NCI-H1930 (cell line): ENCODE measurements at regions not wholly inside any gene's neighbourhood (a gene's known extent, or its start where the extent isn't known, plus 50 kb on each side); places are given as distances from the start of the nearest gene placed in this dataset.
"Not testable (repeated sequence)": the region's sequence is repeated elsewhere in the genome, so short reads cannot be mapped to it uniquely, and the experiment has no call there.

ENCODE experiments used
- DNase-seq, 2 experiments: peaks; one replicate each; lab custom pipeline; 2025; lab: John Stamatoyannopoulos, UW

DNA sequence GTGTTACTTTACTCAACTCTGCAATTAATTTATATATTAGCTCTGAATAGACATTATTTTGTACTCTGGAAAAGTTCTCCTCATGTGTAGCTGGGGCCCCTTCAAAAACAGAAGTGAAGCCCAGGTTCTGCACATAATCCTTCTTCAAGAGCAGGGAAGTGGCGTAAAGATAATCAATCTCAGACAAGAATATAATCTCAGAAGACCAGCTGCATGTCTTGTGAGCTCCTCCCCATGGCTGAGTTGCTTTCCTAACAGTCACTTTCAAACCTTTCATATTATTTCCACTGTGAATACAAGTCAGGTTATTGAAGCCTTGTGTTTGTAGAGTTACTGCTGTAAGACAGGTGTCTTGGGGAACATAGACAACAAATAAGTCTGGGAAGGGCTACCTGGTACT lies 691.9 kb downstream of the RFPL4B start:
- no peak for DNase-seq

DNA sequence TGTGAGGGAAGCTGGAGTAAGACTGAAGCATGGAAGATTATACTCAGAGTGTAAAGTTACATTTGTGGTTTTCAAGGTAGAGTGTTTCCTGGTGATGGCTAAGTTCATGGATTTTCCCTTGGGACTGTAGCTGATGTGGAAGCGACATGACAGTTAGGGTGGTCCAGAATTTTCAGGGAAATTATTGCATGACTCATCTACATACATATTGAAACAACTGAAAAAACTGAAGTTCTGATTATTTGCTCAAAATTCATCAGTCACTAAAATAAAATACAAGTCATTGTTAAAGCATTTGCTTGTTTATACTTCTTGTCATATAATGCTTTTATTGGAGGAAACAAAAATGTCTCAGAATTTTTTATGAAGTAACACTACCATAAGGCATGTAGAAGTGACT lies 700.0 kb downstream of the RFPL4B start:
- DNase-seq = no peak

- no peak for DNase-seq
These were observed 700.8 kb downstream of the RFPL4B start for GRCh38 chr6:113047932-113048331.

DNA sequence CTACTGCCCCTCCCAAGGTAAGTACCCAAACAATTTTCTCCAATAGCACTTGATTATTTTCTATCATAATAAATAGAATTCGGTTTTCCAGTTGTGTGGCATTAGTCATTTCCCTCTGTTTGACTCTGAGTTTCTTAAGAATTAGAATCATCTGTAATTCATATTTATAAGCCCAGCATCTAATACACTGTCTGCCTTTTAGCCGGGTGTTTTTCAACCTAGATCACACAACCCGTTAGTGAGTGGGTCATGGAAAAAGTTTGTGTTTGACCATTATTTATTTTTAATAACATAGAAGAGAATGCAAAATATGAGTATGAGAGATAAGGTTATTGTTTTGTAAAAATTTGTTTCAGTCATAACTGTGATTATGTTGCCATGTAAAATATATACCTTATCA lies 701.6 kb downstream of the RFPL4B start:
- no peak for DNase-seq

DNA sequence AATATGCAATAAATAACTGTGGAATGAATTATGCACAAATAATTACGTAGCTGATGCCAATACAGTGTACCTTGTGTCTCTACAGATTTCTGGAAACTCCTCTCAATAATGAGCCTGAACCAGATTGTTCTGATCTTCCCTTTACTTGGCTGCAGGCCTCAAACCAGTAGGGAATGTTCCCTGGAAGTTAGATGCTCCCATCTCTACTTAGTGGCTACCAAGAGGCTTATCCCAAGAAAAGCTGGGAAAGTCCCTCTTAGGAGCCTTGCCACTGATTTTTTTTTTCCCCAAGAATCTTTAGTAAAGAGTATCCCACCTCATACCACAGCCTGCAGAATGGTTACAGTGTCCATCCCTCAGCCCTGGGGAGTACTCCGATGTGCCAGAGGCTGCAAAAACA lies 702.1 kb downstream of the RFPL4B start:
- DNase-seq = no peak

- DNase-seq = no peak
These were observed 703.1 kb downstream of the RFPL4B start for GRCh38 chr6:113050010-113050858.

- no peak for DNase-seq
These were observed 703.8 kb downstream of the RFPL4B start for GRCh38 chr6:113050979-113051378.

- no peak for DNase-seq
These were observed 705.4 kb downstream of the RFPL4B start for GRCh38 chr6:113052506-113052905.

DNA sequence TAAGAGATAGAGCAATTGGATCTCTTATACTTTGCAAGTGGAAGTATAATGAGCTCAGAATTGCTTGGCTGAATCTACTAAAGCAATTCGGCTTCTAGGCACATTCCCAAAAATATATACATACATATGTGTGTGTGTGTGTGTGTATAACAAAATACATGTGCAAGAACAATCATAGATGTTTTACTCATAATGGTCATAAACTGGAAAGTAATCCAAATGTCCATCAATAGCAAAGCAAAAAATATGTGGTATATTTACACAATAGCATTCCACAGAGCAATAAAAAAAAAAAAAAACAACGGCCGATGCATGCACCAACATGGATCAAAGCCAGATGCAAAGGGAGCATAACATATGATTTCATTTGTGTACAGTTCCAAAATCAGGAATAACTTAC lies 707.9 kb downstream of the RFPL4B start:
- no peak for DNase-seq

DNA sequence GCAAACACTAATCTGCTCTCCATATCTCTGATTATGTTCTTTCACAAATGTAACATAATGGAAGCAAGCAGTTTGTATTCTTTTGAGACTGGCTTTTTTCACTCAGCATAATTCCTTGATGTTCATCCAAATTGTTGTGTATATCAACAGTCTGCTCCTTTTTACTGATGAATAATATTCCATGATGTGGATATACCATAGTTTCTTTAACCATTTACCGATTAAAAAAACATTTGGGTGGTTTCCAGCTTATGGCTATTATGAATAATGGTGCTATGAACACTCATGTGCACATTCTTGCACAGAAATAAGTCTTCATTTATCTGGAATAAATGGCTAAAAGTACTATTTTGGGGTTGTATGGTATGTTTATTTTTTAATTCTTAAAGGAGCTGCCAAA lies 708.9 kb downstream of the RFPL4B start:
- no peak for DNase-seq

DNA sequence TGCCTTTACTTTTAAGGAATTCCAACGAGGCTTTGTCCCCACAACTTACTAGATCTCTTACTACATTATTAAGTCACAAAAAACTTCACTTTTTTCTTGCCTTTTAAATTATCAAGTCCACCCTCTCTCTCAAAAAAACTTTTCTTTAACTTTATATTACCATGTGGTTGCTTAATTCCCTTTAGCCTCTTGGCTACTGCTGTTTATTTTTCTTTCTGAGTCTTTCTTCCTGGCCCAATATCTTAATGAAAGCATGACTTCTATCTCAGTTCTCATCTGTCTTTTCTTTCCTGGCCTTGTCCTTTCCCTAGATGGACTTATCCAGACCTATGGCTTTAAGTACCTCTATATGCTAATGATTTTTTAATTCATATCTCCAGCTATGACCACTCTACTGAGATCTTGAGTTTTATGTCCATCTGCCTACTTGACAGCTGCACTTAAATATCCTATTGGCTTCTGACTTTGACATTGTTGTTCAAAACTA lies 710.5 kb downstream of the RFPL4B start:
- no peak for DNase-seq

GRCh38 chr6:113060664-113061063 lies 713.5 kb downstream of the RFPL4B start:
- no peak for DNase-seq

DNA sequence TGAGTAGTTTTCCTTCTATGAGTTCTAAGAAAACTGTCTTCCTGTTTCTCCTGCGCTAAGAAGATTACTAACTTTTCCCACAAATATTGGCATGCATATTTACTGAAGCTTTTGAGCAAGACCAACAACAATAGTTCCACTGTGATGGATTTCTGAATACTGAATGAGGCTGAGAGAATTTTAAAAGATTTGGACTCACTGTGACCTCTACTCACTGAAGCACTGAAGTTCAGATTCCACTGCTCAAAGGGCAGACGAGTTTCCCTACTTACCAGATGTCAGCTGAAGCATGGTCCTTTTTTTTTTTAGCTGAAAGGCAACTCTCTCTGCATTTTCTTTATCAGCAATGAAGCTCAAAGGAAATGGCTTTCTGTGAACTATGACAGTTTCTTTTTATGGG lies 718.5 kb downstream of the RFPL4B start:
- DNase-seq = no peak

DNA sequence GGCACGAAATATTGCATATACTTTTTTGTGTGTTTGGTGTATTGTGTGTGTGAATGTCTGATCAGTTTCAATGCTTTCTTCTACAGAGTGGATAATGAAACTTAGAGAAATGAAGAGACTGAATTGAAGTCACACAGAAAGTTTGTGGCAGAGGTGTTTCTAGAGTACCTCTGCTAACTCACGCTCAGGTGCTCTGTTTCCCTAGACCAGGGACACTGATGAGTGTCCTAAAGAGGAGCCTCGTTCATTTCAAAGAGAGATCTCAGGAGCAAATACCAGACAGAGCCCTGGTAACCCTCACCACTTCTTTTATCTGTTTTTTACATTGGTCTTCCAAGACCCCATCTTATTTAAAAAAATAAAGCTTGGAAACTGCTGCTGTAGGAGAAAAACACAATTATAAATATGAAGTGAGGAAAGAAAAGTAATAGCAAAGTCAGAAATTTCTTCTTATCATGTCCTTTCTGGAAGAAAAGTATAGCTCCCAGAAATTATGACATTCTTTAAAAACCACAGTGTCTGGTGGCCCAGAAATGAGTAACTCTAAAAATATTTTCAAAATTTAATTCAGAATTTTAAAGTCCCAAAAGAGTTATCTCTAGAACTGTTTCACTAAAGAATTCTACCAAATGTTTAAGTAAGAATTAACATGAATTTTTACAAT lies 720.6 kb downstream of the RFPL4B start:
- no peak for DNase-seq

DNA sequence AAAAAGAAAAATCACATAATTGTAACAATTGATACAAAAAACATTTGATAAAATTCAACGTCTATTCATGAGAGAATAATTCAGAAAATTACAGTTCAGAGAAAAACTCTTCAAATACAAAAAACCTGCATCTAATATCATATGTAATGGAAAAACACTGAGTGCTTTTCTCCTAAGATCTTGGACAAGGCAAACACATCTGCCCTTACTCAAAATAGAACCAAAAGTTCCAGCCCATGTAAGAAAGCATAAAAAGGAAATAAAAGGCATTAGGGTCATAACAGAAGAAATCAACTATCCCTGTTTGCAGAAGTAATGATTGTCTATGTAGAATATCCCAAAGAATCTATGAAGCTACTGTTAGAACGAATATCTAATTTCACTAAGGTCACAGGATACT lies 721.4 kb downstream of the RFPL4B start:
- no peak for DNase-seq

GRCh38 chr6:113070681-113071080 lies 723.6 kb downstream of the RFPL4B start:
- DNase-seq = not testable (repeated sequence)

DNA sequence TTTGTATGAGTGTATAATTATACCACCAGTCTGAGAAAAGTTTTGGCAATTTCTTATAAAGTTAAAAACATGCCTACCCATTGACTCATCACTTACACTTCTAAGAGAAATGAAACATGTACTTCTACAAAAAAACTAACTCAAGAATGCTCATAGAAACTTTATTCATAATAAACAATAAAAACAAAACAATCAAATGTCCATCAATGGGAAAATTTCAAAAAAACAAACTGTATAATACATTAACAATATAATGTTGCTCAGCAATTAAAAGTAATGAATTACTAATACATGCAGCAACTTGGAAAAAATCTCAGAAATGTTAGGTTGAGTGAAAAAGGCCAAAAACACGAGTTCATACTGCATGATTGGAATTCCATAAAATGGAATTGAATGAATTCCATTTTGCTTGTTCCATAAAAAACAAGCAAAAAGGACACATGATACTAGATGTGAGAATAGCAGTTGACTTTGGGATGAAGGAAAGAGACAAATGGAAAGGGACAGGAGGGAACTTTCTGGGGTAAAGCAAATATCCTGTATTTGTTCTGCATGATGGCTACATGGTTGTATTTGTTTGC lies 726.6 kb downstream of the RFPL4B start:
- peak in 1 of 2 experiments; percentile 25 for DNase-seq

DNA sequence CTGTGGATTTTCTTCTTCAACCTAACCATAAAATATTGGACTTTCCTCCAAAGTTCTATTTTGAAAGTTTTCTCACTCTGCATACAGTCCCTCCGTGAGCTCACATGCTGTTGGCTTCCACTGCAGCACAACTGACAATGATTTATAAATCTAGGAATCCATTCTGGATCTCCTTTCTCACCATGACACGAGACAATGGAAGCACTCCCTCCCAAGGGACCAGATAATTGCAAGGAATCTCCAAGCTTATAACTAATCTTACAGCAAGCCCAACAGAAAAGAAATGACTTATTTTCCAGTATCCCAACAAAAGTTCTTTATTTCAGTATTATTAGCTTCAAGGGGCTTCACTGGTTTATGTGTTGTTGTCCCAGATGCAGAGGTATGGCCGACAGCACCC lies 729.0 kb downstream of the RFPL4B start:
- DNase-seq = no peak

DNA sequence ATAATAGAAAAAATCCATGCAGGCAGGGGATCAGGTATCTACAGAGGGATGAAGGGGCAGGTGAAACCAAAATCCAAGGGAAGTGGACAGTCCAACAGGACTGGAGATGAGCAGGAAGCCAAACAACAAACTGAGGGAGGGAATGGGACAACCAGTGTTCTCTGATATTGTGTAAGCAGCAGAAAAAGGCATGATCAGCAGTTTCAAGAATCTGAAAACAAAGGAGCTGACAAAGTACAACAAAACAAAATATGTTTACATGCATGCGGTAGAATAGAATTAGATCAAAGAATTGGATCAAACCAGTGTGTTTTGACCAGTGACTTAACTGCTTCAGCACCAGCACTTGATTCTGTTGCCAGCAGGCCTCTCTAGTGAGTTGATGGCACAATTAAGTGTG lies 729.7 kb downstream of the RFPL4B start:
- no peak for DNase-seq

DNA sequence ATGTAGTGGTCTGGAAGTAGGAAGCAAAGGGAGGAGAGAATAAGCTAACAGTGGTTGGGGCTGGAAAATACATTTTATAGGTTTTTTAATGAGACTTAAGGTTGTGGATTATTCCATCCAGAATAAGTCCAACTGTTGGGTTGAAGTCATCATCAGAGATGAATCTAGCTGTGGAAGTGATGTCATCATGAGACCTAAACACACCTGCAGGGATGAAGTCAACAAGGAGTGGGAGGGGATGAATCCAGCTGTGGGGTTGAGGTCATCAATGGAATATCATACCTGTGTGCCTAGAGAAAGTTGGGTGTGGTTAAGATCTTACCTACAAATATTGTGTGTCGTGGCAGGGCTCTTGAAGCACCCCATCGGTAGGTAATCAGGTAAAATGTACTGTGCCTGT lies 730.7 kb downstream of the RFPL4B start:
- DNase-seq = no peak

DNA sequence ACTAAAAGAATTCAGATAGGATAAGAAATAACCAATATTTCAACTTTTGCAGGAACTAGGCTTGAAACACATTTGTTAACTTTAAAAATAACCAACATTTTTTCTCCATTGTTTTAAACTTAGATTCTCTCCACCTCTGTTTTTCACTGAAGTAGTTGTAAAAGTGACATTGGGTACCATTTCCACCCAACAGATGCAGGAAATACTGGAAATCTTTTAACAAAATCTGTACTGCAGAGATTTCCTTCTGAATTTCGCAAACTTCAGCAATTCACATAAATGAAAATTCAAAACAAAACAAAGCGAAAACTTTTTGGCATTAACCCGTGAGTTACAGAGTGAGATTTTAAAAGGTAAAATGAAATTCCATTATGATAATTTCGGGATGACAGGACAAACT lies 731.7 kb downstream of the RFPL4B start:
- DNase-seq = no peak

DNA sequence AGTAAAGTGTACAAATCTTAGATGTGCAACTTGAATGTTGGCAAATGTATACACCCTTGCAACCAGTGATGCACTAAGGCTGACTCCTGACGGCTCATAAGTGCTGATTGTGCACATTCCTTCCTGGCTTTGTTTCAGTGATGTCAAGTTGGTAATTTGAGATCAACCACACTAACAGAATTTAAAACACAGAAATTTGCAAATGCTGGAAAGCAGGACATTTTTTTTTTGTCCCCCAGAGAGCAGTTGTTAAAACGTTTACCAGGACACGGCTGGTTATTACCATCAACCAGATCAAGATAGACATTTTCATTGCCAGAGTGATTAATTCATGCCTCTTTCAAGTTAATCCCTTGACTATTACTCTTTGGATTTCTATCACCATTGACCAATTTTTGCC lies 735.6 kb downstream of the RFPL4B start:
- DNase-seq = no peak

DNA sequence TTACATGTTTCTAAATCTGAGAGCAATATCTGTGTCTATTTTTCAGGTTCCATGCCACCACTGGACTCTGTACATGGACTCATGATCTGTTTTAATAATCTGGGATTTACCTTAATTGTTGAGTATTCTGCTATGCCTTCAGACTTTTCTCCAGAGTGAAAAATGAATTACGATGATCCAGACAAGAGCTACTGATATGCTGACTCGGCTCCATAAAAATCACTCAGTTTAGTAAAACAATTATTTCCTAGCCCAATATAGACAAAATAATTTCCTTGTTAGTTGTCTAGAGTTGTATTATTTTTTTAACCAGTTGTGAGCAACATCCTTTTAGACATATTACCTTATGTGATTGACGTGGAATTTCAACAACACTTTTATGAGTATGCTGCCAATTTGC lies 736.8 kb downstream of the RFPL4B start:
- no peak for DNase-seq
